ENCODE measurements at regions not wholly inside any gene's neighbourhood (a gene's known extent, or its start where the extent isn't known, plus 50 kb on each side); places are given as distances from the start of the nearest gene placed in this dataset.

GRCh38 chr1:22257290-22258275 lies 114.7 kb upstream of the WNT4 start:
- TF ChIP-seq, protein P1, sequence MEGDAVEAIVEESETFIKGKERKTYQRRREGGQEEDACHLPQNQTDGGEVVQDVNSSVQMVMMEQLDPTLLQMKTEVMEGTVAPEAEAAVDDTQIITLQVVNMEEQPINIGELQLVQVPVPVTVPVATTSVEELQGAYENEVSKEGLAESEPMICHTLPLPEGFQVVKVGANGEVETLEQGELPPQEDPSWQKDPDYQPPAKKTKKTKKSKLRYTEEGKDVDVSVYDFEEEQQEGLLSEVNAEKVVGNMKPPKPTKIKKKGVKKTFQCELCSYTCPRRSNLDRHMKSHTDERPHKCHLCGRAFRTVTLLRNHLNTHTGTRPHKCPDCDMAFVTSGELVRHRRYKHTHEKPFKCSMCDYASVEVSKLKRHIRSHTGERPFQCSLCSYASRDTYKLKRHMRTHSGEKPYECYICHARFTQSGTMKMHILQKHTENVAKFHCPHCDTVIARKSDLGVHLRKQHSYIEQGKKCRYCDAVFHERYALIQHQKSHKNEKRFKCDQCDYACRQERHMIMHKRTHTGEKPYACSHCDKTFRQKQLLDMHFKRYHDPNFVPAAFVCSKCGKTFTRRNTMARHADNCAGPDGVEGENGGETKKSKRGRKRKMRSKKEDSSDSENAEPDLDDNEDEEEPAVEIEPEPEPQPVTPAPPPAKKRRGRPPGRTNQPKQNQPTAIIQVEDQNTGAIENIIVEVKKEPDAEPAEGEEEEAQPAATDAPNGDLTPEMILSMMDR (IDR thresholded peaks at IDR 0.05; ENCODE audit: low read depth, low read length, missing control alignments), result no peak
- no peak for DNase-seq (ENCODE audit: low read depth)
- H3K4me3 ChIP-seq (ENCODE audit: low read depth, low read length), result no peak overlapping the region

DNA sequence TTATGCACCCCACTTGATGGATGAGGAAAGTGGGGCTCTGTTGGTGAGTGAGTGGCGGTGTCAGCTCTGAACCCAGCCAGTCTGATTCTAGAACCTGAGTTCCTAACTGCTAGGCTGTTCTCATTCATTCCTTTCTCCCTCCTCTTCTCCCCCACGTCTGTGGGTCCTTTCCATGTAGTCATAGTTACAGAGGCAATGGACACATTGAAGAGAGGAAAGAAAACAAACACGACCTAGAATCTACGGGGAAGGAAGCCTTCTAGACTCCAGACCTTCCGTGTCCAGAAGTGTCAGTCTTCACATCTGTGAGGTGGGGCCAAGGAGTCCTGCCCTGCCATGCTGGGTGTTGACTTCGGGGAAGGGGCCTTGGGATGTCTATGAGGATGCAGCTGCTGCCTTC lies 115.8 kb upstream of the WNT4 start:
- TF ChIP-seq, protein P1 (IDR thresholded peaks at IDR 0.05; ENCODE audit: low read depth, low read length, missing control alignments), result no peak
- no peak for DNase-seq (ENCODE audit: low read depth)
- H3K4me3 ChIP-seq (ENCODE audit: low read depth, low read length), result no peak overlapping the region

- TF ChIP-seq, protein P1 (IDR thresholded peaks at IDR 0.05; ENCODE audit: low read depth, low read length, missing control alignments), result no peak
- DNase-seq (ENCODE audit: low read depth), result no peak
- no peak overlapping the region for H3K4me3 ChIP-seq (ENCODE audit: low read depth, low read length)
Measured at GRCh38 chr1:22259551-22260282, 116.8 kb upstream of the WNT4 start.

GRCh38 chr1:22260860-22261432 lies 118.0 kb upstream of the WNT4 start:
- no peak for DNase-seq (ENCODE audit: low read depth)
- TF ChIP-seq, protein P1 (IDR thresholded peaks at IDR 0.05; ENCODE audit: low read depth, low read length, missing control alignments), result no peak
- no peak overlapping the region for H3K4me3 ChIP-seq (ENCODE audit: low read depth, low read length)

- no peak overlapping the region for H3K4me3 ChIP-seq (ENCODE audit: low read depth, low read length)
- no peak for DNase-seq (ENCODE audit: low read depth)
- TF ChIP-seq, protein P1 (IDR thresholded peaks at IDR 0.05; ENCODE audit: low read depth, low read length, missing control alignments), result no peak
Measured at GRCh38 chr1:22261580-22261979, 118.7 kb upstream of the WNT4 start.

GRCh38 chr1:22262583-22262982 lies 119.7 kb upstream of the WNT4 start:
- no peak overlapping the region for H3K4me3 ChIP-seq (ENCODE audit: low read depth, low read length)
- DNase-seq (ENCODE audit: low read depth), result no peak
- TF ChIP-seq, protein P1 (IDR thresholded peaks at IDR 0.05; ENCODE audit: low read depth, low read length, missing control alignments), result no peak
